Fibroblast of gingiva (primary cell): ENCODE measurements at regions not wholly inside any gene's neighbourhood (a gene's known extent, or its start where the extent isn't known, plus 50 kb on each side); places are given as distances from the start of the nearest gene placed in this dataset.
"Not testable (repeated sequence)": the region's sequence is repeated elsewhere in the genome, so short reads cannot be mapped to it uniquely, and the experiment has no call there.

ENCODE experiments used
- DNase-seq: peaks from one replicate; pipeline ENCODE4 v3.0.0-alpha.2; 2011; ENCODE audit warnings: low read depth

GRCh38 chr3:178967177-178967532 lies 104.5 kb downstream of the ZMAT3 start:
- no peak for DNase-seq

- DNase-seq = peak; percentile 25
Observed at GRCh38 chr3:178966299-178967176, 105.1 kb downstream of the ZMAT3 start.

- DNase-seq = no peak
Observed at GRCh38 chr3:178964551-178964950, 107.1 kb downstream of the ZMAT3 start.

GRCh38 chr3:178960918-178961317 lies 110.7 kb downstream of the ZMAT3 start:
- no peak for DNase-seq

- DNase-seq = no peak
Observed at GRCh38 chr3:178960181-178960580, 111.4 kb downstream of the ZMAT3 start.

GRCh38 chr3:178950676-178951075 lies 120.9 kb downstream of the ZMAT3 start:
- no peak for DNase-seq

- no peak for DNase-seq
Observed at GRCh38 chr3:178949896-178950295, 121.7 kb downstream of the ZMAT3 start.

GRCh38 chr3:178948546-178948945 lies 123.1 kb downstream of the ZMAT3 start:
- DNase-seq = no peak

GRCh38 chr3:178947738-178948137 lies 123.9 kb downstream of the ZMAT3 start:
- DNase-seq = no peak

- not testable (repeated sequence) for DNase-seq
Observed at GRCh38 chr3:178942261-178942660, 129.3 kb downstream of the ZMAT3 start.

GRCh38 chr3:178930116-178930515 lies 141.5 kb downstream of the ZMAT3 start:
- no peak for DNase-seq

- DNase-seq = no peak
Observed at GRCh38 chr3:178916223-178916622, 155.4 kb downstream of the ZMAT3 start.

GRCh38 chr3:178915365-178915764 lies 156.2 kb downstream of the ZMAT3 start:
- DNase-seq = no peak

GRCh38 chr3:178907081-178907480 lies 164.5 kb downstream of the ZMAT3 start:
- DNase-seq = no peak

GRCh38 chr3:178901204-178901603 lies 170.4 kb downstream of the ZMAT3 start:
- no peak for DNase-seq

- no peak for DNase-seq
Observed at GRCh38 chr3:178900029-178900646, 171.5 kb downstream of the ZMAT3 start.

- no peak for DNase-seq
Observed at GRCh38 chr3:178895178-178895789, 176.3 kb downstream of the ZMAT3 start.
